Right cardiac atrium (tissue), 5 donors: ENCODE measurements at regions not wholly inside any gene's neighbourhood (a gene's known extent, or its start where the extent isn't known, plus 50 kb on each side); places are given as distances from the start of the nearest gene placed in this dataset.
"Not testable (repeated sequence)": the region's sequence is repeated elsewhere in the genome, so short reads cannot be mapped to it uniquely, and the experiment has no call there.

Source experiments
- ATAC-seq, 2 donors: fragments of 200-7000 bp; cut with Tn5 transposase; one replicate each; pipeline versions ENCODE4 v1.8.0 to v1.9.1; 2020; ENCODE audit warnings: moderate library complexity in 2 of 2, mild to moderate bottlenecking in 1 of 2
- DNase-seq, 3 donors: peaks; one replicate each; pipeline ENCODE4 v3.0.0-alpha.2; 2020
- H3K27ac ChIP-seq: one replicate; pipeline ENCODE4 v1.5.1; 2013; ENCODE audit warnings: mild to moderate bottlenecking, low read length, control low read depth, moderate library complexity
- H3K27me3 ChIP-seq: one replicate; pipeline ENCODE4 v1.6.1; 2013; ENCODE audit not compliant: control insufficient read depth, insufficient read depth
- H3K4me1 ChIP-seq: one replicate; pipeline ENCODE4 v1.6.1; 2013; ENCODE audit warnings: low read length; ENCODE audit not compliant: control insufficient read depth, insufficient read depth
- H3K4me3 ChIP-seq: one replicate; pipeline ENCODE4 v1.5.1; 2013; ENCODE audit warnings: low read length, control low read depth
- H3K9me3 ChIP-seq: one replicate; pipeline ENCODE4 v1.6.1; 2013; ENCODE audit warnings: low read length; ENCODE audit not compliant: control insufficient read depth
- WGBS: extraction: QIAGEN DNeasy Blood & Tissue Kit; methylation state at CpG from one replicate; pipeline ENCODE4 v1.1.7; 2013; 5-methylcytosine and 5-hydroxymethylcytosine counted together
- intact Hi-C, 4 donors: fragments of 100-400 bp; cut with DNase I; formaldehyde crosslinking; loops; one replicate each; pipeline versions ENCODE4 v1.11.0 to v1.14.0; 2022 to 2023
- donor health status: healthy with polysubstance abuse.
- donor health status: DM: no; HTN: yes; CAD: no.
- donor health status: DM: no; HTN: no; CAD: no.
- donor health status: DM: no; HTN: yes; CAD: no; lungs with severe emphysema.
- donor health status: DM: yes; HTN: yes; CAD: no.

- H3K27ac ChIP-seq, result no peak overlapping the region
- ATAC-seq (no peak), DNase-seq (no peak)
- intact Hi-C loops, result no loop called here
- no peaks in the 10 kb centered on the region for H3K4me1 ChIP-seq
- 85% methylated on average over 3 of the region's 3 CpGs for WGBS
- H3K9me3 ChIP-seq, result no peaks in the 10 kb centered on the region
- H3K4me3 ChIP-seq, result no peak overlapping the region
- H3K27me3 ChIP-seq, result no peaks in the 10 kb centered on the region
Measured at GRCh38 chr6:66328200-66328599, 621.2 kb upstream of the EYS start.

GRCh38 chr6:66326228-66326627 lies 619.2 kb upstream of the EYS start:
- WGBS, result 79% methylated on average over 3 of the region's 3 CpGs

GRCh38 chr6:66321017-66321416 lies 614.0 kb upstream of the EYS start:
- DNase-seq (no peak), ATAC-seq (no peak)
- no peaks in the 10 kb centered on the region for H3K27me3 ChIP-seq
- intact Hi-C loops, result no loop called here
- H3K9me3 ChIP-seq, result no peaks in the 10 kb centered on the region
- H3K27ac ChIP-seq, result no peak overlapping the region
- WGBS, result 82% methylated on average over 6 of the region's 6 CpGs
- no peaks in the 10 kb centered on the region for H3K4me1 ChIP-seq
- H3K4me3 ChIP-seq, result no peak overlapping the region

More at GRCh38 chr6:66326228-66326627, 619.2 kb upstream of the EYS start:
- H3K9me3 ChIP-seq, result no peaks in the 10 kb centered on the region
- no peaks in the 10 kb centered on the region for H3K27me3 ChIP-seq
- no peak overlapping the region for H3K27ac ChIP-seq
- no peak for DNase-seq
- no peak for ATAC-seq
- H3K4me1 ChIP-seq, result no peaks in the 10 kb centered on the region
- no peak overlapping the region for H3K4me3 ChIP-seq
- intact Hi-C loops, result no loop called here

GRCh38 chr6:66307490-66307889 lies 600.5 kb upstream of the EYS start:
- no peak overlapping the region for H3K4me3 ChIP-seq
- WGBS, result 92% methylated on average over 2 of the region's 2 CpGs
- no peak overlapping the region for H3K27ac ChIP-seq
- intact Hi-C loops, result no loop called here
- DNase-seq (no peak), ATAC-seq (no peak)
- H3K4me1 ChIP-seq, result no peaks in the 10 kb centered on the region
- no peaks in the 10 kb centered on the region for H3K27me3 ChIP-seq
- H3K9me3 ChIP-seq, result no peaks in the 10 kb centered on the region

GRCh38 chr6:66291905-66292304 lies 584.9 kb upstream of the EYS start:
- Histone ChIP-seq H3K27ac (no peak overlapping the region), H3K9me3 (no peaks in the 10 kb centered on the region), H3K4me3 (no peak overlapping the region), H3K27me3 (no peaks in the 10 kb centered on the region), H3K4me1 (no peaks in the 10 kb centered on the region)
- intact Hi-C loops, result no loop called here
- ATAC-seq (no peak), DNase-seq (no peak)
- 76% methylated on average over 4 of the region's 4 CpGs for WGBS

- no peak for ATAC-seq
- Histone ChIP-seq H3K4me3 (no peak overlapping the region), H3K27me3 (no peaks in the 10 kb centered on the region), H3K4me1 (no peaks in the 10 kb centered on the region), H3K27ac (no peak overlapping the region), H3K9me3 (no peaks in the 10 kb centered on the region)
- no peak for DNase-seq
- 66% methylated on average over 2 of the region's 2 CpGs for WGBS
- intact Hi-C loops, result no loop called here
Measured at GRCh38 chr6:66289889-66290288, 582.9 kb upstream of the EYS start.

- H3K4me1 ChIP-seq, result no peaks in the 10 kb centered on the region
- ATAC-seq, result no peak
- no peak overlapping the region for H3K4me3 ChIP-seq
- no peak for DNase-seq
- H3K27ac ChIP-seq, result no peak overlapping the region
- H3K9me3 ChIP-seq, result no peaks in the 10 kb centered on the region
- intact Hi-C loops, result no loop called here
- no peaks in the 10 kb centered on the region for H3K27me3 ChIP-seq
Measured at GRCh38 chr6:66278115-66278514, 571.1 kb upstream of the EYS start.

- no peak overlapping the region for H3K4me3 ChIP-seq
- 71% methylated on average over 1 of the region's 1 CpG for WGBS
- no peak overlapping the region for H3K27ac ChIP-seq
- intact Hi-C loops, result no loop called here
- H3K4me1 ChIP-seq, result no peaks in the 10 kb centered on the region
- H3K9me3 ChIP-seq, result no peaks in the 10 kb centered on the region
- ATAC-seq (peak in 1 of 2 donors; percentile 59), DNase-seq (no peak)
- no peaks in the 10 kb centered on the region for H3K27me3 ChIP-seq
Measured at GRCh38 chr6:66277400-66277799, 570.4 kb upstream of the EYS start.

- 46% methylated on average over 1 of the region's 1 CpG for WGBS
- Histone ChIP-seq H3K9me3 (no peaks in the 10 kb centered on the region), H3K4me1 (no peaks in the 10 kb centered on the region), H3K27me3 (no peaks in the 10 kb centered on the region), H3K27ac (no peak overlapping the region), H3K4me3 (no peak overlapping the region)
- ATAC-seq (no peak), DNase-seq (no peak)
- intact Hi-C loops, result no loop called here
Measured at GRCh38 chr6:66265737-66266136, 558.7 kb upstream of the EYS start.

GRCh38 chr6:66264376-66264775 lies 557.4 kb upstream of the EYS start:
- intact Hi-C loops, result no loop called here
- WGBS, result 74% methylated on average over 4 of the region's 4 CpGs
- no peaks in the 10 kb centered on the region for H3K27me3 ChIP-seq
- DNase-seq, result no peak
- no peak overlapping the region for H3K27ac ChIP-seq
- no peaks in the 10 kb centered on the region for H3K4me1 ChIP-seq
- ATAC-seq, result no peak
- no peaks in the 10 kb centered on the region for H3K9me3 ChIP-seq
- no peak overlapping the region for H3K4me3 ChIP-seq

- H3K4me3 ChIP-seq, ATAC-seq, H3K27me3 ChIP-seq, H3K27ac ChIP-seq, intact Hi-C loops, DNase-seq, H3K9me3 ChIP-seq, H3K4me1 ChIP-seq: not testable (repeated sequence)
- WGBS, result 86% methylated on average over 6 of the region's 6 CpGs
Measured at GRCh38 chr6:66258731-66259487, 551.9 kb upstream of the EYS start.

GRCh38 chr6:66245231-66245630 lies 538.2 kb upstream of the EYS start:
- intact Hi-C loops, result no loop called here
- no peaks in the 10 kb centered on the region for H3K4me1 ChIP-seq
- ATAC-seq, result no peak
- DNase-seq, result no peak
- 32% methylated on average over 1 of the region's 1 CpG for WGBS
- H3K27me3 ChIP-seq, result no peaks in the 10 kb centered on the region
- no peaks in the 10 kb centered on the region for H3K9me3 ChIP-seq
- H3K4me3 ChIP-seq, result no peak overlapping the region
- H3K27ac ChIP-seq, result no peak overlapping the region
